ENCODE measurements at regions not wholly inside any gene's neighbourhood (a gene's known extent, or its start where the extent isn't known, plus 50 kb on each side); places are given as distances from the start of the nearest gene placed in this dataset.

- DNase-seq (ENCODE audit: low read depth) = no peak
- no peak overlapping the region for H3K4me3 ChIP-seq (ENCODE audit: low read length)
- no peak for TF ChIP-seq CTCF (conservative IDR thresholded peaks at IDR 0.05; ENCODE audit: low read depth, low read length)
Measured at GRCh38 chr13:80603351-80603750, 262.4 kb upstream of the SPRY2 start.

GRCh38 chr13:80599765-80600164 lies 258.8 kb upstream of the SPRY2 start:
- TF ChIP-seq CTCF (conservative IDR thresholded peaks at IDR 0.05; ENCODE audit: low read depth, low read length) = no peak
- no peak overlapping the region for H3K4me3 ChIP-seq (ENCODE audit: low read length)
- DNase-seq (ENCODE audit: low read depth) = no peak

GRCh38 chr13:80598189-80598588 lies 257.3 kb upstream of the SPRY2 start:
- H3K4me3 ChIP-seq (ENCODE audit: low read length) = no peak overlapping the region
- TF ChIP-seq CTCF (conservative IDR thresholded peaks at IDR 0.05; ENCODE audit: low read depth, low read length) = no peak
- no peak for DNase-seq (ENCODE audit: low read depth)

- TF ChIP-seq CTCF (conservative IDR thresholded peaks at IDR 0.05; ENCODE audit: low read depth, low read length) = no peak
- DNase-seq (ENCODE audit: low read depth) = no peak
- no peak overlapping the region for H3K4me3 ChIP-seq (ENCODE audit: low read length)
Measured at GRCh38 chr13:80591976-80592740, 251.2 kb upstream of the SPRY2 start.

- TF ChIP-seq CTCF (conservative IDR thresholded peaks at IDR 0.05; ENCODE audit: low read depth, low read length) = no peak
- no peak overlapping the region for H3K4me3 ChIP-seq (ENCODE audit: low read length)
- no peak for DNase-seq (ENCODE audit: low read depth)
Measured at GRCh38 chr13:80590551-80590950, 249.6 kb upstream of the SPRY2 start.

- DNase-seq (ENCODE audit: low read depth) = no peak
- TF ChIP-seq CTCF (conservative IDR thresholded peaks at IDR 0.05; ENCODE audit: low read depth, low read length) = no peak
Measured at GRCh38 chr13:80586356-80586755, 245.4 kb upstream of the SPRY2 start.

GRCh38 chr13:80585531-80585930 lies 244.6 kb upstream of the SPRY2 start:
- no peak for TF ChIP-seq CTCF (conservative IDR thresholded peaks at IDR 0.05; ENCODE audit: low read depth, low read length)
- no peak overlapping the region for H3K4me3 ChIP-seq (ENCODE audit: low read length)
- DNase-seq (ENCODE audit: low read depth) = no peak

More at GRCh38 chr13:80586356-80586755, 245.4 kb upstream of the SPRY2 start:
- H3K4me3 ChIP-seq (ENCODE audit: low read length) = no peak overlapping the region
